ENCODE measurements at regions not wholly inside any gene's neighbourhood (a gene's known extent, or its start where the extent isn't known, plus 50 kb on each side); places are given as distances from the start of the nearest gene placed in this dataset.

DNA sequence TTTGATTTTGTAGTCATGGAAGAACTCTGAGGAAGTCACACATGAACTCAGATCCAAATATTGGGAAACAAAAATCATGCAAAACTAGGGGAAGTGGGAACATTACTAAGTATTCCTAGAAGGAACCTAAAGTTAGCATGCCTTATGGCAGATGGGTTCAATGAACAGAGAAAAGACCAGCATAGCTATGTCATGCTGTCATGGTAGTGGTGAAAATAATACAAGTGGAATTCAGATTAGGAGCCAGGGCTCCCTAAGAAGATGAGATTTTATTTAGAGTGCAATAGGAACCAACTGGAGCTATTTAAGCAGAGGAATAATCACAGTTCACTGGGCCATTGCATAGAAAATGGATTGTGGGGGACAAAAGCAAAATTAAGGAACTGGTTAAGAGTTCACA lies 134.0 kb downstream of the DIO2 start:
- TF ChIP-seq POLR2AphosphoS5 (IDR thresholded peaks at IDR 0.05) = no peak
- TF ChIP-seq POLR2A (IDR thresholded peaks at IDR 0.05) = no peak
- TF ChIP-seq, protein P1, sequence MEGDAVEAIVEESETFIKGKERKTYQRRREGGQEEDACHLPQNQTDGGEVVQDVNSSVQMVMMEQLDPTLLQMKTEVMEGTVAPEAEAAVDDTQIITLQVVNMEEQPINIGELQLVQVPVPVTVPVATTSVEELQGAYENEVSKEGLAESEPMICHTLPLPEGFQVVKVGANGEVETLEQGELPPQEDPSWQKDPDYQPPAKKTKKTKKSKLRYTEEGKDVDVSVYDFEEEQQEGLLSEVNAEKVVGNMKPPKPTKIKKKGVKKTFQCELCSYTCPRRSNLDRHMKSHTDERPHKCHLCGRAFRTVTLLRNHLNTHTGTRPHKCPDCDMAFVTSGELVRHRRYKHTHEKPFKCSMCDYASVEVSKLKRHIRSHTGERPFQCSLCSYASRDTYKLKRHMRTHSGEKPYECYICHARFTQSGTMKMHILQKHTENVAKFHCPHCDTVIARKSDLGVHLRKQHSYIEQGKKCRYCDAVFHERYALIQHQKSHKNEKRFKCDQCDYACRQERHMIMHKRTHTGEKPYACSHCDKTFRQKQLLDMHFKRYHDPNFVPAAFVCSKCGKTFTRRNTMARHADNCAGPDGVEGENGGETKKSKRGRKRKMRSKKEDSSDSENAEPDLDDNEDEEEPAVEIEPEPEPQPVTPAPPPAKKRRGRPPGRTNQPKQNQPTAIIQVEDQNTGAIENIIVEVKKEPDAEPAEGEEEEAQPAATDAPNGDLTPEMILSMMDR (IDR thresholded peaks at IDR 0.05) = no peak

All from breast epithelium (tissue), 3 donors.